Keratinocyte (primary cell): ENCODE measurements at regions not wholly inside any gene's neighbourhood (a gene's known extent, or its start where the extent isn't known, plus 50 kb on each side); places are given as distances from the start of the nearest gene placed in this dataset.
"Not testable (repeated sequence)": the region's sequence is repeated elsewhere in the genome, so short reads cannot be mapped to it uniquely, and the experiment has no call there.

Experiments
- DNase-seq: peaks from one replicate; pipeline ENCODE4 v3.0.0-alpha.2; 2011; ENCODE audit warnings: low read depth, missing footprints, low spot score
- FAIRE-seq: peaks from 2 replicates; lab custom pipeline; 2011; peaks lifted over from hg19 to GRCh38; lab: Jason Lieb, UNC
- H2AFZ ChIP-seq: 2 replicates; pipeline ENCODE4 v1.6.0; 2012; ENCODE audit warnings: low read length, control low read depth, inconsistent platforms; ENCODE audit not compliant: control insufficient read depth
- H3K27ac ChIP-seq: 2 replicates; pipeline ENCODE4 v1.5.1; 2011; ENCODE audit warnings: low read length; ENCODE audit not compliant: control insufficient read depth, insufficient read depth
- H3K27me3 ChIP-seq: 3 replicates; pipeline ENCODE4 v1.6.0; 2011; ENCODE audit warnings: low read length; ENCODE audit not compliant: control insufficient read depth, insufficient read depth; ENCODE audit errors: extremely low read depth
- H3K36me3 ChIP-seq, 2 experiments: 2 replicates in 1 of 2; 3 replicates in 1 of 2; pipeline ENCODE4 v1.5.1; 2011; ENCODE audit warnings: low read length in 2 of 2, mild to moderate bottlenecking in 1 of 2; ENCODE audit not compliant: control insufficient read depth in 2 of 2, insufficient read depth in 2 of 2; ENCODE audit errors: extremely low read depth in 1 of 2
- H3K4me1 ChIP-seq: 3 replicates; pipeline ENCODE4 v1.5.1; 2011; ENCODE audit warnings: low read length; ENCODE audit not compliant: control insufficient read depth, insufficient read depth; ENCODE audit errors: extremely low read depth
- H3K4me2 ChIP-seq: 3 replicates; pipeline ENCODE4 v1.6.0; 2011; ENCODE audit warnings: low read depth, low read length; ENCODE audit not compliant: control insufficient read depth, insufficient read depth; ENCODE audit errors: extremely low read depth
- H3K4me3 ChIP-seq, 3 experiments: fragments of 200-600 bp in 1 of 3; sonication (generic) in 1 of 3; 2 replicates in 2 of 3; 3 replicates in 1 of 3; pipeline ENCODE4 v1.5.1; 2011 to 2016; ENCODE audit warnings: low read length in 3 of 3, mild to moderate bottlenecking in 3 of 3, control low read depth in 2 of 3, inconsistent platforms in 1 of 3, low read depth in 1 of 3, mixed read lengths in 1 of 3, mixed run types in 1 of 3, moderate library complexity in 1 of 3; ENCODE audit not compliant: control insufficient read depth in 2 of 3, insufficient read depth in 2 of 3; ENCODE audit errors: extremely low read depth in 1 of 3
- H3K79me2 ChIP-seq: 2 replicates; pipeline ENCODE4 v1.6.0; 2012; ENCODE audit warnings: low read length; ENCODE audit not compliant: control insufficient read depth, insufficient read depth
- H3K9ac ChIP-seq: 3 replicates; pipeline ENCODE4 v1.6.0; 2011; ENCODE audit warnings: low read length; ENCODE audit not compliant: control insufficient read depth, insufficient read depth; ENCODE audit errors: extremely low read depth
- H3K9me1 ChIP-seq: 3 replicates; pipeline ENCODE4 v1.6.0; 2011; ENCODE audit warnings: low read length; ENCODE audit not compliant: control insufficient read depth, insufficient read depth; ENCODE audit errors: extremely low read depth
- H3K9me3 ChIP-seq: 2 replicates; pipeline ENCODE4 v1.5.1; 2012; ENCODE audit warnings: low read depth, low read length; ENCODE audit not compliant: control insufficient read depth
- H4K20me1 ChIP-seq: 3 replicates; pipeline ENCODE4 v1.6.0; 2011; ENCODE audit warnings: low read length; ENCODE audit not compliant: control insufficient read depth, insufficient read depth; ENCODE audit errors: extremely low read depth
- EZH2 ChIP-seq: IDR thresholded peaks from one replicate; pipeline ENCODE4 v1.6.1; 2012; ENCODE audit warnings: inconsistent platforms, mild to moderate bottlenecking, low read length, moderate library complexity
- dilution Hi-C: fragments of 300-500 bp; cut with MboI; formaldehyde crosslinking; loops from one replicate; pipeline ENCODE4 v1.7.0; 2020; ENCODE audit warnings: low sequenced_read_pairs; ENCODE audit not compliant: extremely low pct_ligation_motif_present
- TF ChIP-seq, protein P1 (sequence below), 3 experiments: IDR thresholded peaks in 1 of 3; conservative IDR thresholded peaks in 1 of 3; optimal IDR thresholded peaks in 1 of 3; 2 replicates in 2 of 3; 3 replicates in 1 of 3; pipeline versions ENCODE3 to v1.5.1; 2011; ENCODE audit warnings: low read length in 3 of 3, mild to moderate bottlenecking in 3 of 3, moderate library complexity in 2 of 3, control low read depth in 1 of 3, inconsistent platforms in 1 of 3; ENCODE audit not compliant: insufficient read depth in 2 of 3; ENCODE audit errors: extremely low read depth in 1 of 3

DNA sequence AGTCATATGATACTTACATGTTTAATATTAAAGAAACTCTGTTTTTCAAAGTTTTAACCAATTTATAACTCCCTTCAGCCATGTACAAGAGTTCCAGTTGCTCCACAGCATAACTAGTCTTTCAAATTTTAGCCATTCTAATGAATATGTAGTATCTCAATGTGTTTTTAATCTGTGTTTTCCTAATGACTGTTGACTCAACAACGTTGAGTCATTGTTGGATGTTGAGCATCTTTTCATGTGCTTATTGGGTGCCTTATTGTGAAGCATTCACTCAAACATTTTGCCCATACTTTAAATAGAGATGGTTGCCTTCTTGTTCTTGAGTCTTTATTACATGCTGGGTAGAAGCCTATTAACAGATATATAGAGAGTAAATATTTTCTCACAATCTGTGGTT is 240.2 kb upstream of the LYPLAL1 start:
- H3K9ac ChIP-seq: no peak overlapping the region
- no peaks in the 10 kb centered on the region for H3K9me3 ChIP-seq
- TF ChIP-seq, protein P1, sequence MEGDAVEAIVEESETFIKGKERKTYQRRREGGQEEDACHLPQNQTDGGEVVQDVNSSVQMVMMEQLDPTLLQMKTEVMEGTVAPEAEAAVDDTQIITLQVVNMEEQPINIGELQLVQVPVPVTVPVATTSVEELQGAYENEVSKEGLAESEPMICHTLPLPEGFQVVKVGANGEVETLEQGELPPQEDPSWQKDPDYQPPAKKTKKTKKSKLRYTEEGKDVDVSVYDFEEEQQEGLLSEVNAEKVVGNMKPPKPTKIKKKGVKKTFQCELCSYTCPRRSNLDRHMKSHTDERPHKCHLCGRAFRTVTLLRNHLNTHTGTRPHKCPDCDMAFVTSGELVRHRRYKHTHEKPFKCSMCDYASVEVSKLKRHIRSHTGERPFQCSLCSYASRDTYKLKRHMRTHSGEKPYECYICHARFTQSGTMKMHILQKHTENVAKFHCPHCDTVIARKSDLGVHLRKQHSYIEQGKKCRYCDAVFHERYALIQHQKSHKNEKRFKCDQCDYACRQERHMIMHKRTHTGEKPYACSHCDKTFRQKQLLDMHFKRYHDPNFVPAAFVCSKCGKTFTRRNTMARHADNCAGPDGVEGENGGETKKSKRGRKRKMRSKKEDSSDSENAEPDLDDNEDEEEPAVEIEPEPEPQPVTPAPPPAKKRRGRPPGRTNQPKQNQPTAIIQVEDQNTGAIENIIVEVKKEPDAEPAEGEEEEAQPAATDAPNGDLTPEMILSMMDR (optimal IDR thresholded peaks at IDR 0.05 in 1 of 3, IDR thresholded peaks at IDR 0.05 in 1 of 3, conservative IDR thresholded peaks at IDR 0.05 in 1 of 3; ENCODE audit: extremely low read depth in 1 of 3, insufficient read depth in 2 of 3, low read length in 3 of 3): no peak
- no peak for TF ChIP-seq EZH2
- no peak overlapping the region for H2AFZ ChIP-seq
- H3K79me2 ChIP-seq: no peaks in the 10 kb centered on the region
- dilution Hi-C loops: no loop called here
- no peak overlapping the region for H3K4me3 ChIP-seq
- no peak overlapping the region for H3K4me2 ChIP-seq
- no peaks in the 10 kb centered on the region for H4K20me1 ChIP-seq
- H3K27me3 ChIP-seq: no peaks in the 10 kb centered on the region
- H3K27ac ChIP-seq: no peak overlapping the region
- DNase-seq: no peak
- H3K9me1 ChIP-seq: no peaks in the 10 kb centered on the region
- no peak for FAIRE-seq
- no peaks in the 10 kb centered on the region for H3K4me1 ChIP-seq
- H3K36me3 ChIP-seq: no peaks in the 10 kb centered on the region

DNA sequence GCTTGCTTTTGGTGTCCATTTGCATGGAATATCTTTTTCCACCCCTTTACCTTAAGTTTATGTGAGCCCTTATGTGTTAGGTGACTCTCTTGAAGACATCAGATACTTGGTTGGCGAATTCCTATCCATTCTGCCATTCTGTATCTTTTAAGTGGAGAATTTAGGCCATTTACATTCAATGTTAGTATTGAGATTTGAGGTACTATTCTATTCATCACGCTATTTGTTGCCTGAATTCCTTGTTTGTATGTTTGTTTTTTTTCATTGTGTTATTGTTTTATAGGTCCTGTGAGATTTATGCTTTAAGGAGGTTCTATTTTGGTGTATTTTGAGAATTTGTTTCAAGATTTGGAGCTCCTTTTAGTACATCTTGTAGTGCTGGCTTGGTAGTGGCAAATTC is 238.3 kb upstream of the LYPLAL1 start:
- H2AFZ ChIP-seq, H3K9ac ChIP-seq, H4K20me1 ChIP-seq, H3K4me2 ChIP-seq, DNase-seq, H3K36me3 ChIP-seq, H3K9me3 ChIP-seq, H3K27ac ChIP-seq, H3K9me1 ChIP-seq, dilution Hi-C loops, FAIRE-seq, H3K4me1 ChIP-seq, H3K79me2 ChIP-seq, H3K4me3 ChIP-seq, H3K27me3 ChIP-seq: not testable (repeated sequence)

DNA sequence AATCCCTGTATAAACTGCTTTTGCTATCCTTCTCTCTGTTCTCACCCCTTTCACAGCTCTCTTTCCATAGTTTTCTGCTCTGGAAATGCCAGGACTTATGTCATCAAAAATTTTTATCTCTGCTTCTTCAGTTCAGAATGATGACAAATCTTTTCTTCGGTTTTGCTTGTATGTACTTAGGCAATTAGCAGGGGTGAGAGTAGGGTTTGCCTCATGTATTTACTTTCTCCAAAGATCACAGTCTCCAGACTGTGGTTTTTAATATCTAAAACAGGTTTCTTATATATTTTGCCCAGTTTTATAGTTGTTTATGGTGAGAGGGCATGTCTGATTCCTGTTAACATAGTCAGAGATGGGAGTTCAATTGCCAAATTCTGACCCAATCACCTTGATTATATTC is 235.4 kb upstream of the LYPLAL1 start:
- no peaks in the 10 kb centered on the region for H3K4me1 ChIP-seq
- TF ChIP-seq, protein P1 (optimal IDR thresholded peaks at IDR 0.05 in 1 of 3, IDR thresholded peaks at IDR 0.05 in 1 of 3, conservative IDR thresholded peaks at IDR 0.05 in 1 of 3; ENCODE audit: extremely low read depth in 1 of 3, insufficient read depth in 2 of 3, low read length in 3 of 3): no peak
- TF ChIP-seq EZH2: no peak
- H4K20me1 ChIP-seq: no peaks in the 10 kb centered on the region
- no peak overlapping the region for H3K4me2 ChIP-seq
- no peak overlapping the region for H2AFZ ChIP-seq
- H3K9me3 ChIP-seq: no peaks in the 10 kb centered on the region
- H3K27me3 ChIP-seq: no peaks in the 10 kb centered on the region
- FAIRE-seq (no peak), DNase-seq (no peak)
- H3K9me1 ChIP-seq: no peaks in the 10 kb centered on the region
- no peak overlapping the region for H3K9ac ChIP-seq
- no peaks in the 10 kb centered on the region for H3K79me2 ChIP-seq
- H3K4me3 ChIP-seq: no peak overlapping the region
- dilution Hi-C loops: no loop called here
- H3K36me3 ChIP-seq: no peaks in the 10 kb centered on the region
- no peak overlapping the region for H3K27ac ChIP-seq
